ENCODE measurements at regions not wholly inside any gene's neighbourhood (a gene's known extent, or its start where the extent isn't known, plus 50 kb on each side); places are given as distances from the start of the nearest gene placed in this dataset.

- POLR2A ChIA-PET = no interaction called here
- Mint-ChIP-seq H3K9me3 (peaks cover 34% of the 10 kb centered on the region), H3K27me3 (ENCODE audit: low read depth) (no peaks in the 10 kb centered on the region), H3K4me3 (no peak overlapping the region), H3K4me1 (no peaks in the 10 kb centered on the region), H3K27ac (no peak overlapping the region), H3K36me3 (peaks cover 6% of the 10 kb centered on the region)
- CTCF ChIA-PET = interaction anchor here (0.7 kb wide), 1 partner anchor 40 kb away, joined by 3 read pairs; no protein-coding TSS in a partner anchor
- DNase-seq (ENCODE audit: low spot score) (no peak), ATAC-seq (no peak)
- TF ChIP-seq SMAD3 (CRISPR knock-in tag; IDR thresholded peaks at IDR 0.05; ENCODE audit: borderline replicate concordance) (no peak), GABPB1 (CRISPR knock-in tag; IDR thresholded peaks at IDR 0.05) (no peak), ZSCAN18 (CRISPR knock-in tag; IDR thresholded peaks at IDR 0.05) (no peak), NFATC4 (CRISPR knock-in tag; IDR thresholded peaks at IDR 0.05) (no peak), ESRRA (CRISPR knock-in tag; IDR thresholded peaks at IDR 0.05; ENCODE audit: borderline replicate concordance) (no peak), PRRX2 (CRISPR knock-in tag; IDR thresholded peaks at IDR 0.05) (no peak), JAZF1 (CRISPR knock-in tag; IDR thresholded peaks at IDR 0.05) (no peak), USF1 (CRISPR knock-in tag; IDR thresholded peaks at IDR 0.05) (no peak), NR2C2 (CRISPR knock-in tag; IDR thresholded peaks at IDR 0.05) (no peak), ARID4B (CRISPR knock-in tag; IDR thresholded peaks at IDR 0.05; ENCODE audit: borderline replicate concordance) (no peak), MAX (CRISPR knock-in tag; IDR thresholded peaks at IDR 0.05) (no peak), FOXK1 (CRISPR knock-in tag; IDR thresholded peaks at IDR 0.05) (no peak), SP1 (CRISPR knock-in tag; conservative IDR thresholded peaks at IDR 0.05) (no peak), ZNF671 (CRISPR knock-in tag; IDR thresholded peaks at IDR 0.05) (no peak), ZNF423 (CRISPR knock-in tag; IDR thresholded peaks at IDR 0.05) (no peak), MLX (CRISPR knock-in tag; IDR thresholded peaks at IDR 0.05) (no peak)
Observed at GRCh38 chr6:69466979-69467570, 329.7 kb downstream of the LMBRD1 start.

GRCh38 chr6:69465866-69466265, 330.9 kb downstream of the LMBRD1 start:
- peaks cover 4% of the 10 kb centered on the region for H3K36me3 Mint-ChIP-seq
- ChIA-PET CTCF (no interaction called here), POLR2A (no interaction called here)
- H3K4me3 Mint-ChIP-seq = no peak overlapping the region
- peaks cover 25% of the 10 kb centered on the region for H3K9me3 Mint-ChIP-seq
- DNase-seq (ENCODE audit: low spot score) = no peak
- H3K27ac Mint-ChIP-seq = no peak overlapping the region
- ATAC-seq = no peak
- H3K4me1 Mint-ChIP-seq = no peaks in the 10 kb centered on the region
- no peaks in the 10 kb centered on the region; the same call in 1 of the 2 replicates for H3K27me3 Mint-ChIP-seq (ENCODE audit: low read depth)
- TF ChIP-seq KAT7 (CRISPR knock-in tag; IDR thresholded peaks at IDR 0.05; ENCODE audit: borderline replicate concordance) (no peak), ZNF263 (CRISPR knock-in tag; IDR thresholded peaks at IDR 0.05; ENCODE audit: low read depth) (no peak), PRDM15 (CRISPR knock-in tag; IDR thresholded peaks at IDR 0.05) (no peak), MXD4 (CRISPR knock-in tag; IDR thresholded peaks at IDR 0.05; ENCODE audit: borderline replicate concordance) (no peak), NR3C1 (CRISPR knock-in tag; conservative IDR thresholded peaks at IDR 0.05; ENCODE audit: low read depth) (no peak)

All from WTC11 (cell line).